OCI-LY3 (cell line): ENCODE measurements at regions not wholly inside any gene's neighbourhood (a gene's known extent, or its start where the extent isn't known, plus 50 kb on each side); places are given as distances from the start of the nearest gene placed in this dataset.

Source experiments
- H2AFZ ChIP-seq: fragments of 200-600, 300-600 bp; shearing (Covaris generic); 2 replicates; pipeline ENCODE4 v1.6.0; 2014; ENCODE audit warnings: antibody characterized with exemption, low read depth, low read length
- H3K27ac ChIP-seq: fragments of 200-600, 300-600 bp; sonication (generic); 2 replicates; pipeline ENCODE4 v1.5.1; 2014; ENCODE audit warnings: mild to moderate bottlenecking, low read length, moderate library complexity, mixed read lengths
- H3K27me3 ChIP-seq: fragments of 200-600, 300-600 bp; sonication (generic); 2 replicates; pipeline ENCODE4 v1.6.1; 2014; ENCODE audit warnings: low read depth, low read length, mixed read lengths
- H3K36me3 ChIP-seq: fragments of 200-600, 300-600 bp; sonication (generic); replicated peaks from 2 replicates; pipeline ENCODE3; 2014; ENCODE audit warnings: low read depth, low read length, mixed read lengths
- H3K4me1 ChIP-seq: fragments of 300-600, 200-600 bp; sonication (generic); 2 replicates; pipeline ENCODE4 v1.6.1; 2014; ENCODE audit warnings: low read length, mixed read lengths
- H3K4me2 ChIP-seq: fragments of 200-600, 300-600 bp; sonication (generic); 2 replicates; pipeline ENCODE4 v1.6.1; 2014; ENCODE audit warnings: low read length, mixed read lengths
- H3K4me3 ChIP-seq: fragments of 300-600, 200-600 bp; sonication (generic); 2 replicates; pipeline ENCODE4 v1.5.1; 2014; ENCODE audit warnings: antibody characterized with exemption, mild to moderate bottlenecking, low read length, moderate library complexity
- H3K79me2 ChIP-seq: fragments of 300-600, 200-600 bp; shearing (Covaris generic); 2 replicates; pipeline ENCODE4 v1.6.1; 2014; ENCODE audit warnings: mild to moderate bottlenecking, low read length, mixed read lengths
- H3K9ac ChIP-seq: fragments of 300-600, 200-600 bp; shearing (Covaris generic); 2 replicates; pipeline ENCODE4 v1.6.0; 2014; ENCODE audit warnings: mild to moderate bottlenecking, low read length, moderate library complexity
- H3K9me3 ChIP-seq: fragments of 200-600, 300-600 bp; shearing (Covaris generic); 2 replicates; pipeline ENCODE4 v1.6.1; 2014; ENCODE audit warnings: low read length, mixed read lengths; ENCODE audit not compliant: insufficient read depth
- H4K20me1 ChIP-seq: fragments of 200-600, 300-600 bp; sonication (generic); 2 replicates; pipeline ENCODE4 v1.6.1; 2016; ENCODE audit warnings: low read length, mixed read lengths; ENCODE audit not compliant: insufficient read depth
- EZH2phosphoT487 ChIP-seq: fragments of 200-600 bp; shearing (Covaris generic); IDR thresholded peaks from 2 replicates; pipeline ENCODE4 v1.6.1; 2018; ENCODE audit warnings: antibody characterized with exemption, mixed run types, low read depth
- TF ChIP-seq, protein P1 (sequence below): fragments of 200-600, 300-600 bp; sonication (generic); IDR thresholded peaks from 2 replicates; pipeline ENCODE4 v1.5.1; 2014; ENCODE audit warnings: antibody characterized with exemption, low read length, low read depth

- no peak overlapping the region for H3K27ac ChIP-seq
- no peak overlapping the region for H3K4me2 ChIP-seq
- no peak for TF ChIP-seq EZH2phosphoT487
- TF ChIP-seq, protein P1, sequence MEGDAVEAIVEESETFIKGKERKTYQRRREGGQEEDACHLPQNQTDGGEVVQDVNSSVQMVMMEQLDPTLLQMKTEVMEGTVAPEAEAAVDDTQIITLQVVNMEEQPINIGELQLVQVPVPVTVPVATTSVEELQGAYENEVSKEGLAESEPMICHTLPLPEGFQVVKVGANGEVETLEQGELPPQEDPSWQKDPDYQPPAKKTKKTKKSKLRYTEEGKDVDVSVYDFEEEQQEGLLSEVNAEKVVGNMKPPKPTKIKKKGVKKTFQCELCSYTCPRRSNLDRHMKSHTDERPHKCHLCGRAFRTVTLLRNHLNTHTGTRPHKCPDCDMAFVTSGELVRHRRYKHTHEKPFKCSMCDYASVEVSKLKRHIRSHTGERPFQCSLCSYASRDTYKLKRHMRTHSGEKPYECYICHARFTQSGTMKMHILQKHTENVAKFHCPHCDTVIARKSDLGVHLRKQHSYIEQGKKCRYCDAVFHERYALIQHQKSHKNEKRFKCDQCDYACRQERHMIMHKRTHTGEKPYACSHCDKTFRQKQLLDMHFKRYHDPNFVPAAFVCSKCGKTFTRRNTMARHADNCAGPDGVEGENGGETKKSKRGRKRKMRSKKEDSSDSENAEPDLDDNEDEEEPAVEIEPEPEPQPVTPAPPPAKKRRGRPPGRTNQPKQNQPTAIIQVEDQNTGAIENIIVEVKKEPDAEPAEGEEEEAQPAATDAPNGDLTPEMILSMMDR = no peak
- no peaks in the 10 kb centered on the region for H4K20me1 ChIP-seq
- no peaks in the 10 kb centered on the region for H3K36me3 ChIP-seq
- H3K4me1 ChIP-seq = peaks cover 19% of the 10 kb centered on the region
- H3K79me2 ChIP-seq = no peaks in the 10 kb centered on the region
- H2AFZ ChIP-seq = no peak overlapping the region
- no peaks in the 10 kb centered on the region for H3K27me3 ChIP-seq
- no peak overlapping the region for H3K4me3 ChIP-seq
- no peak overlapping the region for H3K9ac ChIP-seq
- H3K9me3 ChIP-seq = no peaks in the 10 kb centered on the region
Observed at GRCh38 chr5:174552428-174552827, 172.0 kb upstream of the MSX2 start.

DNA sequence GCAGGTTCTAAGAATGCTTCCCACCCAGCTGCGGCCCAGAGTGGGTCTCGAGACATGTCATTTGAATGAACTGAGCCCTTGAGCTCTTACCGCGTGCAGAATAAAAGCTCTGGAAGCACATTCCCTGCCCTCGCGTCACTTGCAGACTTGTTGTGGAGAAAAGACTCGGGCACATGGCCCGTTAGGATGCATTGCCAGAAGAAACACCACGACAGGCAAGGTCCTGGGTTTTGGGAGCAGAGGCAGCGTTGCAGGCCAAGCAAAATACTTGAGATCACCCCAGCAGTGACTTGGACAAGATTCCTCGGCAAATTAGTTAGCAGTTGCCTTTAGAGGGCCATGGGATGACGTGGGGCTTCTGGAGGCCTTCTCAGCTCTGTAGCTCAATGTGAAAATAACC is 170.8 kb upstream of the MSX2 start:
- H3K9ac ChIP-seq = no peak overlapping the region
- no peak overlapping the region for H3K4me2 ChIP-seq
- H3K27ac ChIP-seq = no peak overlapping the region
- H3K79me2 ChIP-seq = no peaks in the 10 kb centered on the region
- no peaks in the 10 kb centered on the region for H3K27me3 ChIP-seq
- no peaks in the 10 kb centered on the region for H4K20me1 ChIP-seq
- no peaks in the 10 kb centered on the region for H3K9me3 ChIP-seq
- H3K36me3 ChIP-seq = no peaks in the 10 kb centered on the region
- H2AFZ ChIP-seq = no peak overlapping the region
- TF ChIP-seq, protein P1 = no peak
- no peak for TF ChIP-seq EZH2phosphoT487
- H3K4me1 ChIP-seq = peaks cover 9% of the 10 kb centered on the region
- no peak overlapping the region for H3K4me3 ChIP-seq

DNA sequence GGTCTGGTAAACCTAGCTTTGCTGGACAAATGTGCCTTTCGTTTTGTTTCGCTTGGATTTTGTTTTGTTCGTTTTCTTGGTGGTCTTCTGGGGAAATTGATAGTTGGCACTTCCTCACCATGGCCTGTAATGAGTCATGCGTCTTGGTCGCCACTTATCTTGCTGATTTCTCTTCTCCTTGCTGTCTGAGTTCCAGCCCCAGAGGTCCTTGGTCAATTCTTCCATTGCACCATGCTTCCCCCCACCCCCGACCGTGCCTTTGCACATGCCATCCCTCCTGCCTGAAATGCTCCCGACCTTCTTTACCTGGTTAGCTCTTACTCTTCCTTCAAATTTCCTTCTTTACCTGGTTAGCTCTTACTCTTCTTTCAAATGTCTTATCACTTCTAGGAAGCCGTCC is 168.7 kb upstream of the MSX2 start:
- H2AFZ ChIP-seq = no peak overlapping the region
- no peaks in the 10 kb centered on the region for H3K36me3 ChIP-seq

DNA sequence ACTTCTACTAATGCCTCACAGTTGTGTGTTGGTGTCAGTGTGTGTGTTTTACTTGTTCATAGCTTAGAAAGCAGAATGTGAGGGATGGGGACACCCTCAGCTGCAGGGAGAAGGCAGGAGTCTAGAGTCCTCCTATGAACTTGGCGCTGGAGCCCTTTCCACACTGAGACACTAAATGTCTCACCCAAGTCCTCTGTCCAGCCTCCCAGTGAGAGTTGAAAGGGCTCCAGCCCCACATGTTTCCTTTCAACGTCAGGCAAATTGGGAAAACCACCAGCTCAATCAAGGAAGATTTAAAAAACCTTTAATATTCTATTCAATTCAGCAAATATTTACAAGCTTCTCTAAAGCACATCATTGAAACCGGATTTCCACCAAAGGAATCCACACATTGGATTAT is 167.6 kb upstream of the MSX2 start:
- H3K27ac ChIP-seq = no peak overlapping the region
- no peak overlapping the region for H2AFZ ChIP-seq
- TF ChIP-seq EZH2phosphoT487 = no peak
- TF ChIP-seq, protein P1 = no peak
- peaks cover 4% of the 10 kb centered on the region; the same call in 1 of the 2 replicates for H3K4me1 ChIP-seq
- no peaks in the 10 kb centered on the region for H3K36me3 ChIP-seq
- no peaks in the 10 kb centered on the region for H4K20me1 ChIP-seq
- H3K27me3 ChIP-seq = peaks cover 19% of the 10 kb centered on the region
- H3K9ac ChIP-seq = no peak overlapping the region
- H3K79me2 ChIP-seq = no peaks in the 10 kb centered on the region
- H3K4me3 ChIP-seq = no peak overlapping the region
- H3K9me3 ChIP-seq = no peaks in the 10 kb centered on the region
- H3K4me2 ChIP-seq = no peak overlapping the region

More for the DNA sequence above, 168.7 kb upstream of the MSX2 start:
- peaks cover 4% of the 10 kb centered on the region; the same call in 1 of the 2 replicates for H3K4me1 ChIP-seq
- no peaks in the 10 kb centered on the region for H4K20me1 ChIP-seq
- no peak overlapping the region for H3K9ac ChIP-seq
- TF ChIP-seq, protein P1 = no peak
- no peak for TF ChIP-seq EZH2phosphoT487
- H3K27ac ChIP-seq = no peak overlapping the region
- H3K9me3 ChIP-seq = no peaks in the 10 kb centered on the region
- no peaks in the 10 kb centered on the region for H3K79me2 ChIP-seq
- H3K4me2 ChIP-seq = no peak overlapping the region
- no peak overlapping the region for H3K4me3 ChIP-seq
- peaks cover 11% of the 10 kb centered on the region for H3K27me3 ChIP-seq
